HG03469 (cell line): ENCODE measurements at regions not wholly inside any gene's neighbourhood (a gene's known extent, or its start where the extent isn't known, plus 50 kb on each side); places are given as distances from the start of the nearest gene placed in this dataset.
"Not testable (repeated sequence)": the region's sequence is repeated elsewhere in the genome, so short reads cannot be mapped to it uniquely, and the experiment has no call there.

Experiments used
- ATAC-seq: cut with Tn5 transposase; IDR thresholded peaks from one replicate; pipeline ENCODE4 v1.9.1; 2021; ENCODE audit warnings: mild to moderate bottlenecking, moderate library complexity, moderate number of reproducible peaks; ENCODE audit not compliant: unreplicated experiment

- no peak for ATAC-seq
Observed at GRCh38 chr1:188117436-188117835, 1288.7 kb downstream of the PLA2G4A start.

DNA sequence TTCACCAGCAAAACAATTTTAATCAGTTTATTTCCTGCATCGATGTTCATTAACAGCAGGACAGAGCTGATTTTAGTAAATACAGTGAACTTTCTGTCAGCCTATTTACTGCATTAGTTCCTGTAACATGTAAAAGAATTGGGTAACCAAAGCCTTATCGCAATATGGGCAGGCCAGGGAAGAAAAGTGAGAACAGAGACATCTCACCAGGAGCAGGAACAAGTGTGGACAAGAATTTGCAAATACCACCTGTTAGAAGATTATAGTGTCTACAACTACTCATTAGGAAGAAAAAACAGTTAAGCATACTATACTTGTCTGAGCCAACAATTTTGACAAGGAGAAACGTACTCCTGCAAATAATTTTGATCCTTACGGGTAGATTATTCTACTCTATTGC, 1293.9 kb downstream of the PLA2G4A start:
- ATAC-seq, result no peak

DNA sequence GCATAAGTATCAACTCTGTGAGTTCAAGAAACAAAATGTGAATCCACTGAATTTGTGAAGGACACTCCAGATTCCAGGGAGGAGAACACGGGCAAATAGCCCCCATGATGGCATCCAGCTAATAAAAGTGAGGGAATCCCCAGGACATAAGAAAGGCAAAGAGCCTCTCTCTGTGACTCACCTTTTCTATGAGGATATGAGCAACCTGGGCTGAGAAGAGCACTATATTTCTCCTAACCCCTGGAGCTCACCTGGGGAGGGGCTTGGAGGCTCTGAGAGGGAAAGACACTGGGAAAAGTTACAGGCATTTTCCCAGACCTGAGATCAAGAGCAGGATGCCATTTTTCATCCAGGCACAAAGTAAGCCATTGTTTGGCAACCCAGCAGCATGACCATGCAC, 1298.8 kb downstream of the PLA2G4A start:
- no peak for ATAC-seq

DNA sequence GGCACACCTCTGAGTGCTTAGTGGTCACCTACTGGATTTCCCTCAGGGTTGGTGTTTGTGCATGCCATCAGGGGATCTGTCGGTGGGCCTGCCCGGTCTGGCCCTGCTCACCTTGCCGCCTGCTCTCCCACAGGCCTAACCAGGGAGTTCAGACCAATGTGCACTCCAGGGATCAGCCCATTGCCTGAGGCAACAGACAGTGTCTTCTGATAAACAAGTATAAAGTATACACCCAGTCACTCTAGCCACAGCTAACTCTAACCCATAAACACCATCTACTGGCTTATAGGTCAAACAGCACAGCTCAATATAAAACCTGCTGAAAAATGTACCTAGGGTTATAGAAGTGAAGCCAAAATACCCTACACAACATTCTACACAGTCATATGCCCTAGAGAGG, 1300.0 kb downstream of the PLA2G4A start:
- no peak for ATAC-seq

- no peak for ATAC-seq
Observed at GRCh38 chr1:188129856-188130838, 1301.4 kb downstream of the PLA2G4A start.

- no peak for ATAC-seq
Observed at GRCh38 chr1:188137221-188137620, 1308.5 kb downstream of the PLA2G4A start.

GRCh38 chr1:188140958-188141357, 1312.2 kb downstream of the PLA2G4A start:
- no peak for ATAC-seq

DNA sequence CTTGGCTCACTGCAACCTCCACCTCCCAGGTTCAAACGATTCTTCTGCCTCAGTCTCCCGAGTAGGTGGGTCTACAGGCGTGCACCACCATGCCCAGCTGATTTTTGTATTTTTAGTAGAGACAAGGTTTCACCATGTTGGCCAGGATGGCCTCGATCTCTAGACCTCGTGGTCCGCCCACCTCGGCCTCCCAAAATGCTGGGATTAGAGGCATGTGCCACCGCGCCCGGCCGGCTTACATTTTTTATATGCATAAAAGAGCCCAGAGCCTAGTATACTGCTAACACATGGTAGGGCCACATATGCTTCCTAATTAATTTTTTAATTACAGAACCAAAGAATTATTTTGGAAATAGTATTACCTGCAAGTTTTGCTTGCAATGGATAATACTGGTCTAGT, 1325.4 kb downstream of the PLA2G4A start:
- ATAC-seq, result no peak

- ATAC-seq, result no peak
Observed at GRCh38 chr1:188154761-188155160, 1326.0 kb downstream of the PLA2G4A start.

DNA sequence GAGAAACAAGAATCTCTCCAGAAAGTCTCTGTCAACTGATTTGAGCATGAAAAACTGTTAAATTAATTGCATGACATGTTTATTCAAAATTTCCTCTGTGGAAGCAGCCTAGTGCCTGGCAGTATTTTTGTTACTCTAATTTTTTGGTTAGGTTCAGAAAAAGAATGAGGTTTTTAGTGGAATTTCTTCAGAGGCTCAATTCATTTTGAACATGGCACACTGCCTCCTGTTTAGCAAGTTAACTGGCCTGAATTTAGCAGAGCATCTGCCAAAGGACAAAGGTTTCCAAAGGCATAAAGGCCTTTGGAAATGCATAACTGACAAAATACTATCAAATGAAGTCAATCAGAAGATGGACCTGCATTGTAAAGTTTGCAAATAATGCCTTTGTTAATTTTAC, 1326.5 kb downstream of the PLA2G4A start:
- ATAC-seq, result no peak

- no peak for ATAC-seq
Observed at GRCh38 chr1:188164459-188164858, 1335.7 kb downstream of the PLA2G4A start.

DNA sequence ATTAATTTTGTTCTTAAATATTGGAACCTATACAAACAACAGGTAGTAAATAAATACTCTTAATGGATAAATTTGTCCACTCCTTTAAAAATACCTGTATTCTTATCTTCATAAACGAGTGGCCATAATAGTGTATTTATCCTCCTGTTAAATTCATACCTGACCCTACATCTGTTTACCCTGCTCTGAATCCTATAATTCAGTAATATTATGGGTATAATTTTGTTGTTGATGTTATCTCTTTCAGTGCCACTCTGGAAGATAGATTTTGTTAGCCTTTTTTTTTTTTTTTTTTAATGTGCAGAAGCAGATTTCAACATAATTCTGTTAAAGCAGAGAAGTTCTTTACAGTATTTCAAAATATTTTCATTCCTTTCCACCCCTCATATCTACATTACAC, 1337.9 kb downstream of the PLA2G4A start:
- ATAC-seq, result no peak

GRCh38 chr1:188169971-188170370, 1341.2 kb downstream of the PLA2G4A start:
- ATAC-seq, result no peak

DNA sequence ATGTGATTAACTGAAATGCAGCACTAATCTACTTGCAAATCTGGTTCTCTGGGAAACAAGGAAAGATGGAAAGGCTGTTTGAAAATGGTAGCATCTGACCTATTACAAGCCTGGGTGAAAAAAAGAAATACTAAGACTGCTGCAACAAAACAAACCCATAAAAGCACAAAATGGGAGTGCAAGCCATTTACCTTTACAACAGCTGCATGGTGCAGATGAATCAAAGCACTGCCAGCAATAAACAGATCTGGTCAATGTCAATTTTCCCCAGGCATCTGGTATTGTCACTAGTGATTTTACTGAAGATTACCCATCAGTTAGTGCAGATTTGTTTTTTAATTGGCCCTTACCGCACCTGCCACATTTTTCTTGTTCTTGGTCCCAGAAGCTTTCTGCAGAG, 1341.7 kb downstream of the PLA2G4A start:
- no peak for ATAC-seq

DNA sequence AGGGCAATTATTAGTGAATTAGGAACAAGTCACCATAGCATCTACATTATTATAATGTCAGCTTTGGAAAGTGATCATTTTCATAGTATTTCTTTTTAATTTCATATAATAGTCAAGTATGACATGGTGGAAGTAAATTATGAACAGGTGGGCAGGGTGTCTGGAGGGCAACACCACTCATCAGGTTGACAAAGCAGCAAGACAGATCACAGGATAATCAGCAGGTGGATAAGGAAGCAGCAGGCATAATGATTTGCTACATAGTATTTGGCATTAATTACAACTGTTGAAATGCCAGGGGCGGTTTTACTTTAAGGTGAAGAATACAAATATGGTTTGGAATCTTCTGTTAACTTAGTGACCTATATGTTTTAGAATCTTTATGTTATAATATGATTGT, 1342.2 kb downstream of the PLA2G4A start:
- no peak for ATAC-seq

GRCh38 chr1:188182063-188182462, 1353.3 kb downstream of the PLA2G4A start:
- not testable (repeated sequence) for ATAC-seq

DNA sequence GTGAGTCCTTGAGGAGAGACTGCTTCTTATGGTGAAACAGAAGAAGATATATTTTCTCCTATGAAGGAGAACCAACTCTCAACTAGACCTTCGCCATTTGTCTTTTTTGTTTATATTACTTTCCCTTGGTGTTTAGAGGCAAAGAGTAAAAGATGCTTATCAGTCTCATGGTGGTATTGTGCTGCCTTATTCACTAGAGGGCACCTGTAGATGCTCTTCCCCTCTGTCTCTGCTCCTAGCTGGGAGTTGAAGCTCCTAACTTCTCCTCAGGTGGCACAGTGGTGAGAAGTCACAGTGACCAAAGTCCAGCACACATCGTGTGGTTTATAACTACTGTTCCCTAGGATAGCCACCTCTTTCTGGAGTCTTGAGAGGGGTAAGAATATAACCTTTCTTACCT, 1359.6 kb downstream of the PLA2G4A start:
- ATAC-seq, result no peak

DNA sequence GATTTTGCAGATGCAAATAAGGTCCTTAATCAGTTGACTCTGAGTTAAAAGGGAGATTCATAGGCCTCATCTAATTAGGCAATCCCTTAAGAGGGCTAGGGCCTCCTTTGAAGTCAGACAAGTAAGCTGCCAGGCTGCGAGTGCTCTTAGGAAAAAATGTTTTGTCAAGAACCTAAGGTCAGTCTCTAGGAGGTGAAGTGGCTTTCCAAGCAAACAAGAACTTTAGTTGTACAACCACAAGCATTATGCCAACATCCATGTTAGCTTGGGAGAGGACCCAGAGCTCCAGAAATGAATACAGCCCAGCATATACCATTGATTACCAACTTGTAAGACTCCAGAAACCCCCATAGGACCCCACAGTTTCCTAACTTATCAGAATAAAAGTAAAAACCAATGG, 1366.2 kb downstream of the PLA2G4A start:
- no peak for ATAC-seq

DNA sequence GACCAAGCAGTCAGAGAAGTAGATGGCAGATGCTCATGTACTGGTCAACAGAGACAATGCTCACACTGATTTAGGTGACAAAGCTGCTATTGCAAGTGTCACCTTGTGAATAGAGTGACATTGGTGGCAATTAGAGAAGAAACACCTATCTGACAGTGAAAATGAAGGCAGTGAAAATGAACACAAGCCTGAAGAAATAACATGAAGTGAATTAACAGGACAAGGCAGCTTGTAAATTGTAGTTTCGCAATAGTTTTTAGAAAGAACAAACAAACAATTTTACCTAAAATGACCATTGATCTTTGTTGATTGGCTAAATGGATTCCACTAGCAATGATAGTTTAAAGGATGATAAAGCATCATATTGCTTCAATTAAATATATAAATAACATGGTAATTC, 1389.5 kb downstream of the PLA2G4A start:
- no peak for ATAC-seq

DNA sequence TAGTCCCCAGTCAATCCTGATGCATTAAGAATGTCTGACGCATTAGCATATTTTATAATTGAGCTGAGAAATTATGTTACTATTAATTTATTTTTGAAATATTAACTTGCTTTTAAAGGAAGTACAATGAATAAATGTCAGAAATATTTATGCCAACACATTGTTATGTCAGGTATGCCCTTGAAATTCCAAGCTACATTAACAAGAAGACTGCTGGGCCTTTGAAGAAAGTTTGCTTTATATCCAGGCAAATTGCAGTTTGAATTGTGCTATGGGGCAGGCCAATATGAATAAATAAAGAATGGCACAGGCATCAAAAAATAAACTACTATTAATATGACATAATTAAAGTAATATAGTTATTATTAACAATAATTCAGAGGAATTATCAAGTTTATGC, 1391.3 kb downstream of the PLA2G4A start:
- no peak for ATAC-seq

DNA sequence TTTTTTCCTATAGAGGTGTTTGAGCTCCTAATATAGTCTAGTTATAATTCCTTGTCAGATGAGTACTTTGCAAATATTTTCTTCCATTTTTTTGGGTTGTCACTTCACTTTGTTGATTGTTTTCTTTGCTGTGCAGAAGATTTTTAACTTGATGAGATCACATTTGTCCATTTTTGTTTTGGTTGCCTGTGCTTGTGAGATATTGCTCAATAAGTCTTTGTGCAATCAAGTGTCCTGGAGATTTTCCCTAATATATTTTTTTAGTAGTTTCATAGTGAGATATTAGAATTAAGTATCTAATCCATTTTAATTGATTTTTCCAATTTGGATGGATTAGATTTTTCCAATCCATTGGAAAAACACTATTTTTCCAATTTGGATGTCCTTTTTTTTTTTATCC, 1395.5 kb downstream of the PLA2G4A start:
- ATAC-seq, result no peak

- ATAC-seq, result no peak
Observed at GRCh38 chr1:188225975-188226374, 1397.2 kb downstream of the PLA2G4A start.

DNA sequence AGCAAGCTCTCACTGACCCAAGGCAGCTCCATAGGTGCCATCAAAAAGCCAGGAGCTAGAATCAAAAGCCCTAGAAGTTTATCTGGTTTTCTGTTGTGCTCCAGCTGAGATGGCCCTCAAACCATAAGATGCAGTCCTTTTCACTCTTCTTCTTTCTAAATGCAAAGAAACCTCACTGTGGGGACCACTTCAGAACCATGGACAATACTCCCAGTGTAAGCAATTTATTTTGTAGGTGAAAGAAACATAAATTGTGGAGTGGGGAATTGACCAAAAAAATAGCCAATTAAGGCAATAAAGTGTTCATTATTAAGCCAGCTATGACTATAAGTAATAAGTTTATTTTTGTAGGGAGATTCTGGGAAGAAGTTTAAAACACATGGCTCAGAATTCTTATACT, 1399.9 kb downstream of the PLA2G4A start:
- no peak for ATAC-seq
